ENCODE measurements at regions not wholly inside any gene's neighbourhood (a gene's known extent, or its start where the extent isn't known, plus 50 kb on each side); places are given as distances from the start of the nearest gene placed in this dataset.
"Not testable (repeated sequence)": the region's sequence is repeated elsewhere in the genome, so short reads cannot be mapped to it uniquely, and the experiment has no call there.

- DNase-seq, result no peak
Observed at GRCh38 chr3:154898916-154899315, 181.2 kb upstream of the MME start.

GRCh38 chr3:154898443-154898842 is 181.7 kb upstream of the MME start:
- no peak for DNase-seq

- DNase-seq, result no peak
Observed at GRCh38 chr3:154893813-154894212, 186.3 kb upstream of the MME start.

- no peak for DNase-seq
Observed at GRCh38 chr3:154889227-154889634, 190.9 kb upstream of the MME start.

- DNase-seq, result no peak
Observed at GRCh38 chr3:154887869-154888268, 192.2 kb upstream of the MME start.

GRCh38 chr3:154886437-154886836 is 193.7 kb upstream of the MME start:
- no peak for DNase-seq

- no peak for DNase-seq
Observed at GRCh38 chr3:154885418-154885817, 194.7 kb upstream of the MME start.

- no peak for DNase-seq
Observed at GRCh38 chr3:154884952-154885351, 195.2 kb upstream of the MME start.

GRCh38 chr3:154875142-154875541 is 205.0 kb upstream of the MME start:
- no peak for DNase-seq

GRCh38 chr3:154872696-154873095 is 207.4 kb upstream of the MME start:
- no peak for DNase-seq

- DNase-seq, result no peak
Observed at GRCh38 chr3:154872074-154872473, 208.0 kb upstream of the MME start.

GRCh38 chr3:154864947-154865346 is 215.2 kb upstream of the MME start:
- DNase-seq, result no peak

GRCh38 chr3:154862265-154862664 is 217.9 kb upstream of the MME start:
- DNase-seq, result no peak

GRCh38 chr3:154852998-154853397 is 227.1 kb upstream of the MME start:
- not testable (repeated sequence) for DNase-seq

- no peak for DNase-seq
Observed at GRCh38 chr3:154852515-154852914, 227.6 kb upstream of the MME start.

- DNase-seq, result no peak
Observed at GRCh38 chr3:154851644-154852043, 228.5 kb upstream of the MME start.

GRCh38 chr3:154850921-154851320 is 229.2 kb upstream of the MME start:
- DNase-seq, result no peak

- no peak for DNase-seq
Observed at GRCh38 chr3:154849408-154849807, 230.7 kb upstream of the MME start.

- no peak for DNase-seq
Observed at GRCh38 chr3:154844863-154845262, 235.3 kb upstream of the MME start.

- no peak for DNase-seq
Observed at GRCh38 chr3:154843647-154844046, 236.5 kb upstream of the MME start.

GRCh38 chr3:154842536-154842935 is 237.6 kb upstream of the MME start:
- no peak for DNase-seq

- no peak for DNase-seq
Observed at GRCh38 chr3:154835639-154836038, 244.5 kb upstream of the MME start.

GRCh38 chr3:154834831-154835230 is 245.3 kb upstream of the MME start:
- not testable (repeated sequence) for DNase-seq

GRCh38 chr3:154829929-154830328 is 250.2 kb upstream of the MME start:
- no peak for DNase-seq

- DNase-seq, result no peak
Observed at GRCh38 chr3:154819491-154819890, 260.6 kb upstream of the MME start.

Measured in inflammatory macrophage (primary cell).